Prostate gland (tissue), 2 donors: ENCODE measurements at regions not wholly inside any gene's neighbourhood (a gene's known extent, or its start where the extent isn't known, plus 50 kb on each side); places are given as distances from the start of the nearest gene placed in this dataset.

Experiments used
- DNase-seq: peaks from one replicate; pipeline ENCODE4 v3.0.0-alpha.2; 2019; ENCODE audit warnings: low spot score
- H3K27ac ChIP-seq, 2 donors: fragments of 200-600 bp; sonication (generic); 2 replicates each; pipeline ENCODE4 v1.5.1; 2017 to 2019
- H3K27me3 ChIP-seq: fragments of 200-600 bp; sonication (generic); replicated peaks from 2 replicates; pipeline ENCODE4 v1.5.1; 2019; ENCODE audit not compliant: insufficient read depth
- H3K36me3 ChIP-seq, 2 donors: fragments of 200-600 bp; sonication (generic); 1 replicate in 1 of 2; 2 replicates in 1 of 2; pipeline versions ENCODE4 v1.5.1 to v1.8.1; 2017 to 2019
- H3K4me1 ChIP-seq: fragments of 200-600 bp; sonication (generic); replicated peaks from 2 replicates; pipeline ENCODE4 v1.5.1; 2019
- H3K4me3 ChIP-seq, 2 donors: fragments of 200-600 bp; sonication (generic); 2 replicates each; pipeline ENCODE4 v1.5.1; 2017 to 2019
- H3K9me3 ChIP-seq: fragments of 200-600 bp; sonication (generic); 2 replicates; pipeline ENCODE4 v1.5.1; 2017
- CTCF ChIP-seq, 4 experiments: fragments of 200-600 bp in 2 of 4; fragments of 450-650 bp in 2 of 4; sonication (generic) in 2 of 4; IDR thresholded peaks; 1 replicate in 3 of 4; 2 replicates in 1 of 4; pipeline ENCODE4 v1.5.1; 2016 to 2019; ENCODE audit warnings: antibody characterized with exemption in 4 of 4, mild to moderate bottlenecking in 2 of 4, moderate library complexity in 2 of 4
- POLR2A ChIP-seq: fragments of 450-650 bp; IDR thresholded peaks from one replicate; pipeline ENCODE4 v1.6.1; 2016; ENCODE audit warnings: antibody characterized with exemption, mild to moderate bottlenecking
- POLR2AphosphoS5 ChIP-seq: sonication (generic); formaldehyde crosslinking; IDR thresholded peaks from one replicate; pipeline ENCODE4 v1.6.1; 2017; ENCODE audit warnings: antibody characterized with exemption
- WGBS: methylation state at CpG from one replicate; pipeline ENCODE4 v1.1.5; 2018; 5-methylcytosine and 5-hydroxymethylcytosine counted together
- intact Hi-C: fragments of 100-400 bp; cut with DNase I; formaldehyde crosslinking; loops from one replicate; pipeline ENCODE4 v1.14.2; 2022

- Histone ChIP-seq H3K9me3 (no peaks in the 10 kb centered on the region), H3K4me3 (no peak overlapping the region), H3K36me3 (no peaks in the 10 kb centered on the region), H3K27ac (no peak overlapping the region), H3K4me1 (no peaks in the 10 kb centered on the region), H3K27me3 (no peaks in the 10 kb centered on the region)
- intact Hi-C loops = no loop called here
- DNase-seq = no peak
- 91% methylated on average over 6 of the region's 6 CpGs for WGBS
- no peak for TF ChIP-seq POLR2A
- TF ChIP-seq CTCF (IDR thresholded peaks at IDR 0.05) = no peak
- TF ChIP-seq POLR2AphosphoS5 = no peak
Observed at GRCh38 chr7:128152721-128153120, 88.4 kb upstream of the LEP start.

- TF ChIP-seq POLR2AphosphoS5 (no peak), CTCF (IDR thresholded peaks at IDR 0.05) (no peak), POLR2A (no peak)
- DNase-seq = no peak
- no peaks in the 10 kb centered on the region for H3K9me3 ChIP-seq
- H3K27me3 ChIP-seq = no peaks in the 10 kb centered on the region
- H3K27ac ChIP-seq = no peak overlapping the region
- no peaks in the 10 kb centered on the region for H3K4me1 ChIP-seq
- no peak overlapping the region for H3K4me3 ChIP-seq
- intact Hi-C loops = no loop called here
- 87% methylated on average over 6 of the region's 6 CpGs for WGBS
- H3K36me3 ChIP-seq = no peaks in the 10 kb centered on the region
Observed at GRCh38 chr7:128153436-128153835, 87.6 kb upstream of the LEP start.

- H3K36me3 ChIP-seq = no peaks in the 10 kb centered on the region
- TF ChIP-seq CTCF (IDR thresholded peaks at IDR 0.05) (no peak), POLR2AphosphoS5 (no peak), POLR2A (no peak)
- no peaks in the 10 kb centered on the region for H3K27me3 ChIP-seq
- no peaks in the 10 kb centered on the region for H3K9me3 ChIP-seq
- H3K4me3 ChIP-seq = no peak overlapping the region
- no peak overlapping the region for H3K27ac ChIP-seq
- no peaks in the 10 kb centered on the region for H3K4me1 ChIP-seq
- no peak for DNase-seq
- intact Hi-C loops = no loop called here
- WGBS = 79% methylated on average over 1 of the region's 1 CpG
Observed at GRCh38 chr7:128154504-128154903, 86.6 kb upstream of the LEP start.

GRCh38 chr7:128155100-128155740, 85.9 kb upstream of the LEP start:
- TF ChIP-seq POLR2A (no peak), POLR2AphosphoS5 (no peak), CTCF (IDR thresholded peaks at IDR 0.05) (no peak)
- intact Hi-C loops = no loop called here
- Histone ChIP-seq H3K36me3 (no peaks in the 10 kb centered on the region), H3K27ac (no peak overlapping the region), H3K4me3 (no peak overlapping the region), H3K9me3 (no peaks in the 10 kb centered on the region), H3K27me3 (peaks cover 5% of the 10 kb centered on the region), H3K4me1 (no peaks in the 10 kb centered on the region)
- no peak for DNase-seq
- 34% methylated on average over 12 of the region's 12 CpGs for WGBS

- H3K4me1 ChIP-seq = no peaks in the 10 kb centered on the region
- H3K36me3 ChIP-seq = no peaks in the 10 kb centered on the region
- no peaks in the 10 kb centered on the region for H3K9me3 ChIP-seq
- 73% methylated on average over 7 of the region's 7 CpGs for WGBS
- H3K4me3 ChIP-seq = no peak overlapping the region
- no peak for TF ChIP-seq POLR2A
- TF ChIP-seq POLR2AphosphoS5 = no peak
- no peak for TF ChIP-seq CTCF (IDR thresholded peaks at IDR 0.05)
- no peak for DNase-seq
- no peak overlapping the region for H3K27ac ChIP-seq
- peaks cover 5% of the 10 kb centered on the region for H3K27me3 ChIP-seq
- intact Hi-C loops = no loop called here
Observed at GRCh38 chr7:128157906-128158305, 83.2 kb upstream of the LEP start.
